GM18507 (cell line): ENCODE measurements at regions not wholly inside any gene's neighbourhood (a gene's known extent, or its start where the extent isn't known, plus 50 kb on each side); places are given as distances from the start of the nearest gene placed in this dataset.
"Not testable (repeated sequence)": the region's sequence is repeated elsewhere in the genome, so short reads cannot be mapped to it uniquely, and the experiment has no call there.

Experiments used
- DNase-seq: peaks from one replicate; pipeline ENCODE4 v3.0.0; 2011; ENCODE audit warnings: low read depth; ENCODE audit not compliant: insufficient read length; ENCODE audit errors: extremely low spot score
- FAIRE-seq: peaks from 2 replicates; lab custom pipeline; 2011; peaks lifted over from hg19 to GRCh38; lab: Jason Lieb, UNC

DNA sequence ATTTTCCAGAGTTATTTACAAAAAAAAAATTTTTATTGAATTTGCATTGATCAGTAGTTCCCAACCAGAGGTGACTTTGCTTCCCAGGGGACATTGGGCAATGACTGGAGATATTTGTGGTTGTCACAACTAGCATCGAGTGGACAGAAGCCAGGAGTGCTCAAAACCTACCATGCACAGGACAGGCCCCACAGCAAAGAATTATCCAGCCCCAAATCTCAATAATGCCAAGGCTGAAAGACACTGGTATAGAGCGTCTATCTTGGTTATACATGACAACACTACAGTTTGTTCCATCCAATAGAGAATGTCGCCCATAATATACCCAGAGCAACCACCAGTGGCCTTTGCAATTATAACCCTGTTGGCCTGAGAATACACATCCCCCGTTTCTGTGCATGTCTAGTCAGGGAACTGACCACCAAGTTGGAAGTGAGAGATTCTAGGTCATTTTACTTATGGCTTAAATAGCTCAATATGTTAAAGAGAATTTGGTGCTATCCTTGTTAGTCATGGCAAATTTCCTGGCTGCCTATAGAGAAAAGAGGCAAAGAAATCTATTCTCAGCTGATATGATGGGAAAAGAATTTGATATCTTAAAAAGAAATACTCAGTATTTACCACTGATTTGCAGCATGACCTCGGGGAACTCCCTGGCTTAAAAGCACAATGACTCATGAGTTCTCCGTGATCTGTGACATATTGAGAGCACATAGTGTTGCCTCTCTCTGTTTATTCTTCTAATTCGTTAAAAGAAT lies 76.0 kb upstream of the ADTRP start:
- peak; percentile 52 for FAIRE-seq

GRCh38 chr6:11853678-11854407 lies 75.2 kb upstream of the ADTRP start:
- DNase-seq = no peak
- no peak for FAIRE-seq

More for the DNA sequence above, 76.0 kb upstream of the ADTRP start:
- no peak for DNase-seq

DNA sequence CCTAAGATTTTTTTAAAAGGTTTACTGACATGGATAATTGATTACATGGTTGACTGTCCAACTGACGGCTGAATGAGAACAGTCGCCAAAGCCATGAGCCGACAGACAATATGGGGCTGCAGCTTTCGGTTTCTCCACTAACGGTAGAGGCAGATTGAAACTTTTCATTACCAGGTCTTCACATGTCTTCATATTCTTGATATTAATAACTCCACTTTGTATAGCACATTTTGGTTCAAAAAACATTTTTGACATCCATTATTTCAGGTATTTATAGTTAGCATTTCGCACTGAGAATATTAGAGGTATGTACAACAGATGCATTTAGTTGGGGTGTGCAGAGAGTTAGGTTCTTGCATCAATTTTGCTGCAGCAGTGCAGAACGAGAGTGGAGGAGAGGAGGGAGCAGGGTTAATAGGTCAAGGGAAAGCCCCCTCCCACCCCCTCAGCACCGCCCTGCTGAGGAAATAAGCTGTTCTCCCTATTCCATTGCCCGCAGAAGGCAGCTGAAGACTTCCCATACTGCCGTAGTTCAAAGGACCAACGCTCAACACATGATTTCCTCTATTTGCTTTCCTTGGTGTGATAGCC lies 73.6 kb upstream of the ADTRP start:
- FAIRE-seq (peak; percentile 90), DNase-seq (no peak)

- FAIRE-seq (peak; percentile 56), DNase-seq (no peak)
Measured at GRCh38 chr6:11851387-11851786, 72.8 kb upstream of the ADTRP start.

GRCh38 chr6:11848852-11849731 lies 70.5 kb upstream of the ADTRP start:
- no peak for DNase-seq
- no peak for FAIRE-seq

DNA sequence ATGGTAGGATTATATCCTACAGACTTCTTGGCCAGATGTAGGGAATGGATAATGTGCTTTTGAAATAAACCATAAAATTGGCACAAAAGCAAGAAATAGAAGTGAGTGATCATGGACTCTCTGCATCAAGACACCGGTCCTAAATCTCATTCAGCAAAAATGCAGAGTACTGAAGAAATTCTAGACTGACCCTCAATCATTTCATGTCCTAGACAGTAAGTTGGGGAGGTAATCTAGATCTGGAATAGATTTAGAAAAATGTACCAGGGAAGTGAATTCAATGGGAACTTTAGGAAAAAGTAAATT lies 69.7 kb upstream of the ADTRP start:
- no peak for FAIRE-seq
- DNase-seq = no peak

DNA sequence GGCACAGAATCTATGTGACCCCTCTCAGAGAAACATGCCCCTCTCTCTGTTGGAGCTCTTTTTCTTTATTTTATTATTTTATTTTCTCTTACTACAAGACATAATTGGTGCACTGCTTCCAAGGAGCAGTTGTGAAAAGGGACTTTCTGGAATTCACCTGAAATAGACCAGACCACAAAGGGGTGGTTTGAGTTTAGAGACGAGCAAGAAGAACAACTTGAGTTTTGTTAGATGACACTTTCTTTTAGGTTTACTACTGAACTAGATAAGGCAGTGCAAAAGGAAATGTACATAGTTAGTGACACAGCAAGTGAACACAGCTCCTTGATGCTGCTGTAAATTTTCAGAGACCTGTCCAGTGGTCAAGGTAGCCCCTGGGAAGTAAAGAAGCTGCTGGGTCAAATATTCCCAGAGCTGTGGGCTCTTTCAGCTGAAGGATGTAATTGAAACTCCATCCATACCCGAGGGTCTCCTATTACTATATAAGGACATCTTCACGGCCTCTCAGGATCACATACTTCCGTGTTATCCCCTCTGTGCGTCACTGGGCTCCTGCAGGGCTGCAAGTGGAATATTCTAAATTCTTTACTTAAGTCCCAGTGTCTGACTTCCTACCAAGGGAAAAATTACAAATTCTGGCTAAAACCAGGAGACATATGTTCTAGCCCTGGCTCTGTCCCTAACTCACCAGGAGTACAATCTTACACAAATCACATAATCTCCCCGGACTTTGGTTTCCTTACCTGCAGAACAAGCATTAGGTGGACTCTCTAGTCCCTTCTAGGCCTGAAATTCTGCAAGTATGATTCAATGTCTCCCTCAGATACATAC lies 69.1 kb upstream of the ADTRP start:
- no peak for DNase-seq
- FAIRE-seq = no peak

GRCh38 chr6:11847068-11847467 lies 68.5 kb upstream of the ADTRP start:
- not testable (repeated sequence) for FAIRE-seq, DNase-seq

DNA sequence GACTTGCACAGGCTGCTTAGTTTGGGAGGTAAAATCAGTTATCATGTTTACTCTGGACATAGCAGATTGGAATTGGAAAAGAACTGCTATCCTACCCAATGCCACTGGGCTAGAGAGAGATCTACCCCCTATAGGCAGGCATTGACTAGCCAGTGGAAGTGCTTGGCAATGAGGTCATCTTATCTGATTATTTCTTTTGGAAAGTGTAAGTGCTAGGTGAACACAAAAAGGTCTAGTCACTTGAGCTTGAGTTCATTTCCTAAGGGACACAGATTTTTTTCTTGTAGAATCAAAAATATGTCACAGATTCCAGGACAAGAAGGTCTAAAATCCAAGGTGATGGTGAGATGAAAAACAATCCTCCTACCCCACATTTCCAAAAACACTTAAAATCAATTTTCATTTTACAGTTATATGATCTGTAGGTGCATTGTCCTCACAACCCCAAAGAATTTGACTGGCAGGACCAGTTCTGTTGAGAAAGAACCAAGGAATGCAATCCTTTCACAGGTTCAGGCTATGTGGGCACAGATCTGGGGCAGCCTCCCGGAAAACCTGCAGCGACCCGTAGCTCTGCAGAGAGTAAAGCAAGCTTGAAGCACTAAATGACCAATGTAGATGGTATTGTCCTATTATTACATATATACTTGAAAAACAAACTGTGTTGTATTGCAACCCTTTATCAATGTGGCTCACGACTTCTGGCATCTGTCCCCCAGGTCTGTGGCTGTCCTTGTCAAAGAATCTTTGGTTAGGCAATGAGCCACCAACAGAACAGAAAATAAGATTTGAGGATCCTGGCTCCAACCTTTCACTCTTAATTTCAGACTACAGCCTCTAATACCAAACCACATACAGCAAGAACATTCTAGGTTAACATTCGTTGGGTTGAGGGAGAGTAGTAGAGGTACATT lies 67.3 kb upstream of the ADTRP start:
- DNase-seq (no peak), FAIRE-seq (no peak)

- DNase-seq, FAIRE-seq: not testable (repeated sequence)
Measured at GRCh38 chr6:11842795-11843194, 64.2 kb upstream of the ADTRP start.

GRCh38 chr6:11835065-11835464 lies 56.5 kb upstream of the ADTRP start:
- FAIRE-seq (peak; percentile 64), DNase-seq (no peak)

GRCh38 chr6:11833626-11834592 lies 55.3 kb upstream of the ADTRP start:
- peak; percentile 95 for FAIRE-seq
- no peak for DNase-seq

GRCh38 chr6:11831653-11832052 lies 53.0 kb upstream of the ADTRP start:
- DNase-seq (no peak), FAIRE-seq (no peak)

DNA sequence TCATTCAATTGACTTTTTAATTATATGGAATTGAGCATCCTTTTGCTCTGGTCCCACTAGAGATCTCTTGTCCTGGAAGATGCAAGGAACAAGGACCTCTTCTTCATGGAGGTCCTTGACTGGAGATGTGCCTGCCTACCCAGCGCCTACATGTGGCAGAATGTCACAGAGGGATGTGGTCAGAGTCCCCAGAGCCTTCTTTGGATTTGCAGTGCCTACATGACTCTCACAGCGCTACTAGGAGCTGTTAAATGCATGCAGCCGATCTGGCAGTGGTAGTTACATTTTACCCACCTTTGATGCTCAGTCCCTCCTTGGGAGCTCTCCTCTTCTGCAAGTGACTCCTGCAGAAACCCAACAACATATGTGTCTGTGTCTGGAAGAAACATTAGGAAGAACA lies 51.9 kb upstream of the ADTRP start:
- no peak for DNase-seq
- no peak for FAIRE-seq

DNA sequence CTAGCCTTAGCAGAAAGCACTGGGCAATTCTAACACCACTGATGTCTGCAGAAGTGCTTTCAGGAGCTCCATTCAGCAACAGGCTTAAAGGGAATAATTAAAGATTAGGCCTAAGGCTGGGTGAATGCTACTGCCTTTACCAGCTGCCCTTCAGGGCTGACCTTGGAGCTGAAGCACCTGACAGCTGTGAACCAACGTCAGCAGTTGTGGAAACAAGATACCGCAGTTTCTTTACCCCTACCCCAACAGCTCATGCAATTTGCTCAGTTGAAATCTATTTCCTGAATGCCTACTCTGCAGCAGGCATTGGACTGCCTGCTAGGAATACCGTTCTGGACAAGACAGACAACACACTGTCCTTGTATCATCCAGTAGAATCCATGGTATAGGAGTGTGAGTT lies 51.5 kb upstream of the ADTRP start:
- DNase-seq (no peak), FAIRE-seq (peak; percentile 62)

DNA sequence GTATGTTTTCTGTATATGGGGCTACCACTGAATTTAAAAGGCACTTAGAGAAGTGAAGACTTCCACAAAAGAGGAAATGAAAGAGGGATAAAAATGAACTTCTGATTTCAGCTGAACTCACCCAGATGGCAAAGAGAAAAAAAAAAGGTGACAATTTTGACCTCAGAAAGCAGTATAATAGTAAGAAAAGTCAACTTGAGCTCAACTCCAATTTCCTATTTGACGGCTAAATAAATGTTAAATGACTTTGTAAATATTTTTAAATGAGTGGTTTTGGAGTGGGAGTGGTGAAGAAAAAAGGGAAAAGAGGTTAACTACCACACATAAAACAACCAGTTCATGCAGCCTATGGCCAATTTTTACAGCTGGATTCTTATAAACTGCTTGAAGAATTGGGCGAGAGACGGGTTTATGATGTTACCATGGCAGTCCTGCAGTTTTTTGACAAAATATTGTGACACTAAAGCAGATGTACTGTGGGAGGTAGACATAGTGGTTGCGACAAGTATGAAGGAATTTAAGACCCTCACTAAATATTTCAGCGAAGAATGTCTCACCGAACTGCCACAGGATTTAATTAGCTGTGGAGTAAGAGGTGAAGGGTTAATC lies 49.8 kb upstream of the ADTRP start:
- peak; percentile 80 for FAIRE-seq
- no peak for DNase-seq
